Activated CD8-positive, alpha-beta T cell treated with anti-CD3 and anti-CD28 coated beads for 36 hours (primary cell): ENCODE measurements at regions not wholly inside any gene's neighbourhood (a gene's known extent, or its start where the extent isn't known, plus 50 kb on each side); places are given as distances from the start of the nearest gene placed in this dataset.

Experiments
- ATAC-seq: fragments of 200-7000 bp; cut with Tn5 transposase; one replicate; pipeline ENCODE4 v1.10.0; 2021; ENCODE audit warnings: mild to moderate bottlenecking, moderate library complexity
- CTCF ChIA-PET: fragments of 350-600 bp; sonication (Branson Sonifier 250); formaldehyde crosslinking; loops from one replicate; lab custom pipeline; 2021; ENCODE audit warnings: antibody characterized with exemption; lab: Charles Lee
- POLR2A ChIA-PET: fragments of 350-600 bp; sonication (Branson Sonifier 250); formaldehyde crosslinking; loops from one replicate; lab custom pipeline; 2021; ENCODE audit warnings: antibody characterized with exemption; lab: Charles Lee
- DNase-seq: peaks from one replicate; pipeline ENCODE4 v3.0.0-alpha.2; 2020
- H3K27ac Mint-ChIP-seq: one replicate; pipeline ENCODE4 v1.8.0; 2021; ENCODE audit warnings: mild to moderate bottlenecking, mixed read lengths
- H3K27me3 Mint-ChIP-seq: one replicate; pipeline ENCODE4 v1.8.0; 2021; ENCODE audit warnings: mixed read lengths
- H3K36me3 Mint-ChIP-seq: one replicate; pipeline ENCODE4 v1.8.0; 2021; ENCODE audit warnings: low read depth, mixed read lengths
- H3K4me1 Mint-ChIP-seq: one replicate; pipeline ENCODE4 v1.8.0; 2021; ENCODE audit warnings: low read depth, mixed read lengths
- H3K4me3 Mint-ChIP-seq: one replicate; pipeline ENCODE4 v1.8.0; 2021; ENCODE audit warnings: mild to moderate bottlenecking, moderate library complexity, mixed read lengths
- H3K9me3 Mint-ChIP-seq: one replicate; pipeline ENCODE4 v1.8.0; 2021; ENCODE audit warnings: mixed read lengths
- intact Hi-C: fragments of 100-400 bp; cut with micrococcal nuclease; formaldehyde crosslinking; loops from one replicate; pipeline ENCODE4 v1.10.0; 2022
- TF ChIP-seq, protein P1 (sequence below): fragments of 200-600 bp; IDR thresholded peaks from one replicate; pipeline ENCODE4 v1.8.0; 2022; ENCODE audit warnings: antibody characterized with exemption, mild to moderate bottlenecking

DNA sequence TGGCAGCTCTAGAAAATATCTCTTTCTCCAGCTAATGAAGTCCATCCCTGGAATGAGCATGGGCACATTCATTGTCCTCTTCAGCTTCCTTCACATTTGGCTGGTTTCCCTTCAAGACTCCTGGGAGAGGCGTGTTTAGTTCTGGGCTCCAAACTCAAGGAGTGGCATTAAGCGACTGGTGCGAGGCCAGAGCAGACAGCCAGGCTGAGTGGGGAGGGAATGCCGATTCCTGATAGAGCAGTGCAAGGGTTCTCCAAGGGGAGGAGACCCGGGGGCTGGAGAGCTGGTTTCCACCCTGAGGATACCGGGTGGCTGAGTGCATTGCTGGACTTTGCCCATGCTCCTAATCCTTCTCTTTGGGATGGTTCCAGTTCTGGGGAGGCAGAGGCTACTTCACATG, 372.1 kb downstream of the RPS24 start:
- H3K4me1 Mint-ChIP-seq, result peaks cover 8% of the 10 kb centered on the region
- no peak overlapping the region for H3K27ac Mint-ChIP-seq
- no peak for ATAC-seq
- no peaks in the 10 kb centered on the region for H3K36me3 Mint-ChIP-seq
- intact Hi-C loops, result no loop called here
- DNase-seq, result no peak
- TF ChIP-seq, protein P1, sequence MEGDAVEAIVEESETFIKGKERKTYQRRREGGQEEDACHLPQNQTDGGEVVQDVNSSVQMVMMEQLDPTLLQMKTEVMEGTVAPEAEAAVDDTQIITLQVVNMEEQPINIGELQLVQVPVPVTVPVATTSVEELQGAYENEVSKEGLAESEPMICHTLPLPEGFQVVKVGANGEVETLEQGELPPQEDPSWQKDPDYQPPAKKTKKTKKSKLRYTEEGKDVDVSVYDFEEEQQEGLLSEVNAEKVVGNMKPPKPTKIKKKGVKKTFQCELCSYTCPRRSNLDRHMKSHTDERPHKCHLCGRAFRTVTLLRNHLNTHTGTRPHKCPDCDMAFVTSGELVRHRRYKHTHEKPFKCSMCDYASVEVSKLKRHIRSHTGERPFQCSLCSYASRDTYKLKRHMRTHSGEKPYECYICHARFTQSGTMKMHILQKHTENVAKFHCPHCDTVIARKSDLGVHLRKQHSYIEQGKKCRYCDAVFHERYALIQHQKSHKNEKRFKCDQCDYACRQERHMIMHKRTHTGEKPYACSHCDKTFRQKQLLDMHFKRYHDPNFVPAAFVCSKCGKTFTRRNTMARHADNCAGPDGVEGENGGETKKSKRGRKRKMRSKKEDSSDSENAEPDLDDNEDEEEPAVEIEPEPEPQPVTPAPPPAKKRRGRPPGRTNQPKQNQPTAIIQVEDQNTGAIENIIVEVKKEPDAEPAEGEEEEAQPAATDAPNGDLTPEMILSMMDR, result no peak
- CTCF ChIA-PET, result no interaction called here
- H3K4me3 Mint-ChIP-seq, result no peak overlapping the region
- peaks cover 8% of the 10 kb centered on the region for H3K27me3 Mint-ChIP-seq
- POLR2A ChIA-PET, result no interaction called here
- H3K9me3 Mint-ChIP-seq, result no peaks in the 10 kb centered on the region

DNA sequence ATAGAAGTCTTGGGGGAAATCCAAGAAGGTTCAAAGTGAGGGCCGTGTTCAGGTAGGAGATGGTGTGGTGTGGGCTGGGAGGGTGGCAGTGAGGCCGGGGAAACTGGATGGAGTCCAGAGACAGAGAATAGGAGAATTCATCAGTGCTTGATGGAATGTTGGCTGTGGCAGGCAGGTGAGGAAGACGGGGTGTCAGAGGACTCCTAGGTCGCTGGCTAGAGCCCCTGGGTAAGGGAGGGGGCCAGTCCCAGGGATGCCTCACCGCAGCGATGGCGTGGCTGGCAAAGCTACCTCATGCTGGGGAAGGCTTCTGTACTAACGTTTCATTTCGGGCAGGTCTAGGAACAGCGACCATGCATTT, 373.0 kb downstream of the RPS24 start:
- ChIA-PET CTCF (no interaction called here), POLR2A (no interaction called here)
- Mint-ChIP-seq H3K4me3 (peak overlapping the region; percentile 54), H3K36me3 (no peaks in the 10 kb centered on the region), H3K4me1 (peaks cover 8% of the 10 kb centered on the region), H3K27me3 (peaks cover 8% of the 10 kb centered on the region), H3K27ac (no peak overlapping the region), H3K9me3 (no peaks in the 10 kb centered on the region)
- intact Hi-C loops, result no loop called here
- peak; percentile 37 for ATAC-seq
- TF ChIP-seq, protein P1, result no peak
- DNase-seq, result no peak

DNA sequence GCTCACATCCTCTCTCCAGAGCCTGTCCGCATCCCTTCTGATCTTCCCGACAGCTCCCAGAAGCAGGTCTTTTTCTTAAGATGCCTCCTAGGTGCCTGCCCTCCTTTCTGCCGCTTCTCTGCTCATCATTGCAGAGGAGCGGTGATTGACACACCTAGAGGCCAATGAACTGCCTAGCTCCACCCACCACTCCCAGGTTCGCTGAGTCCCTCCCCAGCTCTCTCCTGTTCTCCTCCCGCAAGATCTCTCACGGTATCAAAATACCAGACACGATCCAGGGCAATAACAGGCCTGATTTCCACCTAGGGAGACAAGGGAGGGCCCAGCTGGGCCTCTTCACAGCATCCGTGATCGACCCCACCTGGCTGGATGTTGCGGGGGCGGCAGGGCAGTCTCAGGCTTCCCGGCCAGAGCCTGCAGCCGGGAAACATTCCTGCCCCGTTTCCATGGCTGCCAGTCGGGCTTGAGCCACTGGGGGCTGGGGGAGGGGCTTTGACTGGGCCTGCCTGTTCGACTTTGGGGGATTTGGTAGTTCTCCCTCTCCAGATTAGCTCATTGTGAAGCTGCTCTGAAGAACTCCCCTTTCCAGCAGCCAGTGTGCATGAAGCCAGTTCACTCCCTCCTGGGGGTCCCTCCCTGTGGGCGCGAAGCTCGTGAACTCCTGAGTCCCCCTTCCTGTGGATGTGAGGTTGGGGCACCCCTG, 373.5 kb downstream of the RPS24 start:
- Mint-ChIP-seq H3K4me3 (peak overlapping the region; percentile 54), H3K27me3 (peaks cover 8% of the 10 kb centered on the region), H3K4me1 (peaks cover 8% of the 10 kb centered on the region), H3K27ac (no peak overlapping the region), H3K9me3 (no peaks in the 10 kb centered on the region), H3K36me3 (no peaks in the 10 kb centered on the region)
- ChIA-PET CTCF (no interaction called here), POLR2A (no interaction called here)
- ATAC-seq (peak; percentile 95), DNase-seq (peak; percentile 82)
- intact Hi-C loops, result no loop called here
- TF ChIP-seq, protein P1, result no peak

DNA sequence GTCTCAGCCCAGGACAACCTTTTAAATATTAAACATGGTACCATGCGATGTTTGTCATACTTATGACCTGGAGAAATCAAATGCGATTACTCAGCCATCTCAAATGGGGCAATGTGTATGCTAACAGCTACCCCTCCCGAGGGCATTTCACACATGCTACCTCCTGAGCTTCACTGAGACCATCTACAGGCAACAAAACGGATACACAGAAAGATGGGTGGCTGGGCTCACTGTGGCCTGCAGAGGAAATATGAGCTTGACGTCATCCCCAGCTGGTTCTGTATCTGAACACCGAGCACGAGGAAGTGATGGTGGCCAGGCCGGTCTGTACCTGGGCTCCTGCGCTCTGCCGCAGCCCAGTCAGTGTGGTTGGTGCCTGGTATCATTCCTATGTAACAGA, 374.3 kb downstream of the RPS24 start:
- ChIA-PET POLR2A (no interaction called here), CTCF (interaction anchor here (0.8 to 1.1 kb wide), 2 partner anchors 14 to 27 kb away, joined by 3 read pairs; no protein-coding TSS in a partner anchor)
- TF ChIP-seq, protein P1, result no peak
- H3K36me3 Mint-ChIP-seq, result no peaks in the 10 kb centered on the region
- H3K4me1 Mint-ChIP-seq, result peaks cover 8% of the 10 kb centered on the region
- H3K4me3 Mint-ChIP-seq, result no peak overlapping the region
- intact Hi-C loops, result no loop called here
- DNase-seq, result no peak
- ATAC-seq, result no peak
- no peaks in the 10 kb centered on the region for H3K9me3 Mint-ChIP-seq
- H3K27me3 Mint-ChIP-seq, result peaks cover 8% of the 10 kb centered on the region
- no peak overlapping the region for H3K27ac Mint-ChIP-seq

DNA sequence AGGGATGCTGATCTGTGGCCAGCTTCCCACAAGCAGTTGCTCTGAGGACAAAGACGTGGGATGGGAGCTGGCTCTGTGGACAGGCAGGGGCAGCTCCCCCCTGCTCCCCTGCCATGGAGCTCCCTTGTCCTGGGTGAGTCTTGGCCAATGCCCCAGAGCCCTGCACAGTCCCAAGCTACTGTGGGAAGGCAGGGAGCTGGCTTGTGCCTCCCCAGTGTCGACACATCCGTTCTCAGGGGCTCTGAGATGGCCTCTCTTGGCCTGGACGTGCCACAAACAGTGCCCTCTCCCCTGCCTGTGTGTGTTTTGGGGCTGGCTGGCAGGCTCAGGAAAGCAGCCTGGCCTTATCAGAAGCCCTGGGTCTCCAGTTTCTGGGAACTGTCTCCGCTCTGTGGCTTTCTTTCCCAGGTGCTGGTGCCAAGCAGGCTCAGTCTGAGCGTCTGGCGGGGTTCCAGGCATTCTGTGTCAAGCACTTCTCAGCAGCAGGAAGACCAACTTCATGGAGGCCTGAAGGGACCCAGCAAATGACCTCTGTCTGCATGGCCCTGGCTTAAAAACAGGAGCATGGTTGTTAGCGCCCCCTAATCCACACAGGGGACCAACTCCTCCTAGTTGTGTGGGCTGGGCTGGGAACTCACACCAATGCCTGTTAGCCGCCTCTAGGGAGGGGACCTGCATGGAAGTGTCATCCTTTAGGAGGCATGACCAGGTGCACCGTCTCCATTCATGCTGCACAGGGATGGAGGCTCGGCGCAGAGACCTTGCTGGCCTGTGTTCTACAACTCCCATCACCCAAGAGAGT, 375.2 kb downstream of the RPS24 start:
- ChIA-PET POLR2A (interaction anchor here (0.6 kb wide), 1 partner anchor 189 kb away, joined by 3 read pairs; no protein-coding TSS in a partner anchor), CTCF (interaction anchor here (0.8 to 1.1 kb wide), 2 partner anchors 13 to 28 kb away, joined by 3 read pairs; no protein-coding TSS in a partner anchor)
- Mint-ChIP-seq H3K4me3 (no peak overlapping the region), H3K27me3 (peaks cover 8% of the 10 kb centered on the region), H3K9me3 (no peaks in the 10 kb centered on the region), H3K4me1 (peaks cover 8% of the 10 kb centered on the region), H3K27ac (no peak overlapping the region), H3K36me3 (no peaks in the 10 kb centered on the region)
- intact Hi-C loops, result no loop called here
- no peak for ATAC-seq
- TF ChIP-seq, protein P1, result no peak
- DNase-seq, result no peak
